ENCODE measurements at regions not wholly inside any gene's neighbourhood (a gene's known extent, or its start where the extent isn't known, plus 50 kb on each side); places are given as distances from the start of the nearest gene placed in this dataset.

GRCh38 chr10:120641695-120642094, 184.7 kb downstream of the PLPP4 start:
- no peak for DNase-seq
- Histone ChIP-seq H3K4me1 (no peaks in the 10 kb centered on the region), H3K4me3 (no peak overlapping the region), H3K27ac (no peak overlapping the region), H3K27me3 (no peaks in the 10 kb centered on the region), H3K9me3 (no peaks in the 10 kb centered on the region), H3K36me3 (no peaks in the 10 kb centered on the region)
- intact Hi-C loops (cut with DNase I), result no loop called here
- 38 to 56% methylated on average over 1 of the region's 1 CpG for WGBS, 2 donors
- TF ChIP-seq, protein P1, sequence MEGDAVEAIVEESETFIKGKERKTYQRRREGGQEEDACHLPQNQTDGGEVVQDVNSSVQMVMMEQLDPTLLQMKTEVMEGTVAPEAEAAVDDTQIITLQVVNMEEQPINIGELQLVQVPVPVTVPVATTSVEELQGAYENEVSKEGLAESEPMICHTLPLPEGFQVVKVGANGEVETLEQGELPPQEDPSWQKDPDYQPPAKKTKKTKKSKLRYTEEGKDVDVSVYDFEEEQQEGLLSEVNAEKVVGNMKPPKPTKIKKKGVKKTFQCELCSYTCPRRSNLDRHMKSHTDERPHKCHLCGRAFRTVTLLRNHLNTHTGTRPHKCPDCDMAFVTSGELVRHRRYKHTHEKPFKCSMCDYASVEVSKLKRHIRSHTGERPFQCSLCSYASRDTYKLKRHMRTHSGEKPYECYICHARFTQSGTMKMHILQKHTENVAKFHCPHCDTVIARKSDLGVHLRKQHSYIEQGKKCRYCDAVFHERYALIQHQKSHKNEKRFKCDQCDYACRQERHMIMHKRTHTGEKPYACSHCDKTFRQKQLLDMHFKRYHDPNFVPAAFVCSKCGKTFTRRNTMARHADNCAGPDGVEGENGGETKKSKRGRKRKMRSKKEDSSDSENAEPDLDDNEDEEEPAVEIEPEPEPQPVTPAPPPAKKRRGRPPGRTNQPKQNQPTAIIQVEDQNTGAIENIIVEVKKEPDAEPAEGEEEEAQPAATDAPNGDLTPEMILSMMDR (IDR thresholded peaks at IDR 0.05), result no peak
- TF ChIP-seq POLR2A (IDR thresholded peaks at IDR 0.05), result no peak

DNA sequence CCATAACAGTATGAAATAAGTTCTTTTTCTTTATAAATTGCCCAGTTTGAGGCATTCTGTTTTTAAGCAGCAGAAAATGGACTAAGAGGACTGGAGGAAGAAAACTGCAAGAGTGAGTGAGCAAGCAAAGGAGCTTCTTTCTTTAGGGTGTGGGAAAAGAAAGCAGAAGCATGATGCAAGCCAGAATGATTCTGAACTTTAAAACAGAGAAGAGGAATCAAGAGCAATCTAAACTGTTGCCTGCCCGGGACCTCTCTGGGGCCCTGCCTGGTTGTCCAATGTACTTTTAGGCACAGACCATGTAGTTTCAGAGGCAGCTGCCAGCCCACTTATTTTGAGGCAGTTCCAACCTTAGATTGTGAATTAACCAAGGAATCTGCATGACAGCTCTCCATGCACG, 186.3 kb downstream of the PLPP4 start:
- no peak overlapping the region for H3K4me3 ChIP-seq
- no peak for DNase-seq
- no peaks in the 10 kb centered on the region for H3K9me3 ChIP-seq
- no peaks in the 10 kb centered on the region for H3K4me1 ChIP-seq
- intact Hi-C loops (cut with DNase I), result no loop called here
- H3K27ac ChIP-seq, result no peak overlapping the region
- no peaks in the 10 kb centered on the region for H3K36me3 ChIP-seq
- no peak for TF ChIP-seq POLR2A (IDR thresholded peaks at IDR 0.05)
- TF ChIP-seq, protein P1 (IDR thresholded peaks at IDR 0.05), result no peak
- no peaks in the 10 kb centered on the region for H3K27me3 ChIP-seq
- WGBS, 2 donors, result 60 to 86% methylated on average over 2 of the region's 2 CpGs

GRCh38 chr10:120644556-120645410, 187.8 kb downstream of the PLPP4 start:
- DNase-seq, result no peak
- 22 to 53% methylated on average over 1 of the region's 1 CpG for WGBS, 2 donors

GRCh38 chr10:120646159-120646732, 189.2 kb downstream of the PLPP4 start:
- no peak for DNase-seq
- TF ChIP-seq, protein P1 (IDR thresholded peaks at IDR 0.05), result no peak
- TF ChIP-seq POLR2A (IDR thresholded peaks at IDR 0.05), result no peak
- no peaks in the 10 kb centered on the region for H3K27me3 ChIP-seq
- no peaks in the 10 kb centered on the region for H3K36me3 ChIP-seq
- no peak overlapping the region for H3K27ac ChIP-seq
- H3K9me3 ChIP-seq, result no peaks in the 10 kb centered on the region
- no peaks in the 10 kb centered on the region for H3K4me1 ChIP-seq
- WGBS, 2 donors, result 69 to 74% methylated on average over 5 of the region's 6 CpGs
- intact Hi-C loops (cut with DNase I), result no loop called here
- no peak overlapping the region for H3K4me3 ChIP-seq

More at GRCh38 chr10:120644556-120645410, 187.8 kb downstream of the PLPP4 start:
- intact Hi-C loops (cut with DNase I), result no loop called here
- Histone ChIP-seq H3K4me3 (no peak overlapping the region), H3K27ac (no peak overlapping the region), H3K27me3 (no peaks in the 10 kb centered on the region), H3K36me3 (no peaks in the 10 kb centered on the region), H3K9me3 (no peaks in the 10 kb centered on the region), H3K4me1 (no peaks in the 10 kb centered on the region)
- TF ChIP-seq POLR2A (IDR thresholded peaks at IDR 0.05), result no peak
- TF ChIP-seq, protein P1 (IDR thresholded peaks at IDR 0.05), result no peak

GRCh38 chr10:120646738-120647456, 189.9 kb downstream of the PLPP4 start:
- Histone ChIP-seq H3K36me3 (no peaks in the 10 kb centered on the region), H3K4me1 (no peaks in the 10 kb centered on the region), H3K27ac (no peak overlapping the region), H3K4me3 (no peak overlapping the region), H3K27me3 (no peaks in the 10 kb centered on the region), H3K9me3 (no peaks in the 10 kb centered on the region)
- WGBS, 2 donors, result 86 to 92% methylated on average over 4 to 5 of the region's 5 CpGs
- intact Hi-C loops (cut with DNase I), result no loop called here
- TF ChIP-seq, protein P1 (IDR thresholded peaks at IDR 0.05), result no peak
- TF ChIP-seq POLR2A (IDR thresholded peaks at IDR 0.05), result no peak
- DNase-seq, result no peak

All from esophagus squamous epithelium (tissue), 5 donors.